HG03095 (cell line): ENCODE measurements at regions not wholly inside any gene's neighbourhood (a gene's known extent, or its start where the extent isn't known, plus 50 kb on each side); places are given as distances from the start of the nearest gene placed in this dataset.
"Not testable (repeated sequence)": the region's sequence is repeated elsewhere in the genome, so short reads cannot be mapped to it uniquely, and the experiment has no call there.

ENCODE experiments used
- ATAC-seq: cut with Tn5 transposase; IDR thresholded peaks from one replicate; pipeline ENCODE4 v1.9.1; 2021; ENCODE audit warnings: moderate library complexity; ENCODE audit not compliant: unreplicated experiment

DNA sequence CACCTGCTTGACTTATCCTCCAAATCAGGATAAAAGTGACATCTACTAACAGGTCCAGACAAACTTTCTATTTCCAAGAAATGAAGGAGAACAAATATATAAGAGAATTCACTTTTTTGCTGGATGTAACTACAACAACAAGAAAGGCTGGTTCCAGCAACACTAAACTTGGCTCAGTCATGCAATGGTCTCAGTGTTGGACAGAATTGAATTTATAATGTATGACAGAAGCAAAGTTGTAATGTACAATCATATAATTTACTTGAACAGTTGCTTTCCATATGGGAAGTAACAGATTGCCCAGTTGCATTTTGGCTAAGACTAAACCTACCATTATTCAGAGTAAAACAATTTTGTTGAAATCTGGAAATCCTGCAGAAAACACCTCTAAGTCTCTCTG lies 183.3 kb upstream of the INTU start:
- no peak for ATAC-seq

DNA sequence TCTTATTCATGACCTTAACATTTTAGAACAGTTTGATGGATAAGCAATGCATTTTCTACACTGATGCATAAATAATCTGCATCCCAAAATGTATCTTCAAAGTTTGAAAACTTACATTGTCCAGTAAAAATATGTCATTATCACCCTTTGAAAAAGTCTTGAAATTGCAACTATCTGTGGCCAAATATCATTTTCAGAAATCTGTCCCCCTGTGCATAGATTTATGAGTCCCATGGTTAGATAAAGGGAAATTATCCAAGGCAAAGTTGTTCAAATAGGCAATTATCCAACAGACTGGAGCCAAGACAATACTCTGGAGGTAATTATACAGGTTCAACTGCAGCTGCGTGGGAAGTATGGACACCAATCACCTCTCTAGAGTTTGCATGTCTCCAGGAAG lies 182.5 kb upstream of the INTU start:
- ATAC-seq: no peak

DNA sequence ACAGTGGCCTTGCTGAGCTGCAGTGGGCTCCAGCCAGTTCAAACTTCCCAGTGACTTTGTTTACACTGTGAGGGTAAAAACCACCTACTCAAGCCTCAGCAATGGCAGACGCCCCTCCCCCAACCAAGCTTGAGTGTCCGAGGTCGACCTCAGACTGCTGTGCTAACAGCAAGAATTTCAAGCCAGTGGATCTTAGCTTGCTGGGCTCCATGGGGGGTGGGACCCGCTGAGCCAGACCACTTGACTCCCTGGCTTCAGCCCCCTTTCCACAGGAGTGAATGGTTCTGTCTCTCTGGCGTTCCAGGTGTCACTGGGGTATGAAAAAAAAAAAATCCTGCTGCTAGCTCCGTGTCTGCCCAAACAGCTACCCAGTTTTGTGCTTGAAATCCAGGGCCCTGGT lies 168.9 kb upstream of the INTU start:
- ATAC-seq: no peak

DNA sequence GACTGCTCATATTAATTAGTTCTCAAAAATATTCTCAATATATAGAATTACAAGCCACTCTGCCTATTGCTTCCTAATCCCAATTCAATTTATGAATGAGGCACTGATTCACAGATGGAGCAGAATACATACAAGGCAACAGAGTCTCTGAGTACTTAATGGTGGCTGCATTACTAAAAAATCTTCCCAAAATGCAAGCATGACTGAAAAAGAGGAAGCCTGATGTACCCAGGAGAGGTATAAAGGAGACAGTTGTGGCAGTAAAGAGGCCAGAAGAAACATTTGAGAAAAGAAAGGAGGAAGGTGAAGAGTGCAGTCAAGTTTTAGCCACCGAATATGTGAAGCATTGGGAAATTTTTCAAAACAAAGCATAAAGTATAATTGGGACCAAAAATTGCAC lies 163.2 kb upstream of the INTU start:
- no peak for ATAC-seq

DNA sequence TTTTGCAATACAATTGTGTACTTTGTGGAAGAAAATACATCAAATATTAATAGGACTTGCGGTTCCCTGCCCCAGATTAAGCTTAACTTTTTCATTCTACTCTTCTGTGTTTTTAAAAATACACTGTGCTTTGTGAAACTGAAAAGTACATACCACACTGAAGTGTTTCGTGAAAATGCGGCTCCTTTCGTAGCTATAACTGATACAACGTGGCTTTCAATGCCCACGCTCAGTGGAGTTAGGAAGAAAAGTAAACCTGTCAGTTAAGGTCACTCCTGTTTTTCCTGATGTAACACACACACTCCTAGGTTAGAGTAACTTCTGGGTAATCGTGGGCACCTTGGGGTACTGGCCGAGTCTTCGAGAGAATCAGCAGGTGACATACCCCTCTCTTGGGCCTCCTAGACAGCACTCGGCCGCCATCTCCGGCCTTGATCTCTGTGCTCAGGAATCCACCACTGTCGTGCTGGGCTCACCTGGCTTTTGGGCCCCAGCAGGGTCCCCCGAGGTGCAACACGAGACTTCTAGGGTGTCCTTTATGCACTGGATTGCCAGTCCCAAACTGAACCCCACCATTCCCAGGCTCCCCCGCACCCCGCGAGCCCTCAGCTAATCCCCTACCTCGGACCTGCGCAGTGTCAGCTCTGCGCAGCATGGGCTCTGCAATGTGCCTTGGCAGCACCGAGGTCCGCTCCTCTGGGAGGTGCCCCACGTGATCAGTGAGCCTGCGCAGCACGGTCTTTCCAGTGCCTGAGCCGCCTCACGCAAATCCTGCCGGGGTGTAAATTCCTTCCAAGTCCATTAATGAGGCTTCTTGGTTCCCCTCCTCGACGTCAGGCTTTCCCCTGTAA lies 162.6 kb upstream of the INTU start:
- ATAC-seq: no peak

DNA sequence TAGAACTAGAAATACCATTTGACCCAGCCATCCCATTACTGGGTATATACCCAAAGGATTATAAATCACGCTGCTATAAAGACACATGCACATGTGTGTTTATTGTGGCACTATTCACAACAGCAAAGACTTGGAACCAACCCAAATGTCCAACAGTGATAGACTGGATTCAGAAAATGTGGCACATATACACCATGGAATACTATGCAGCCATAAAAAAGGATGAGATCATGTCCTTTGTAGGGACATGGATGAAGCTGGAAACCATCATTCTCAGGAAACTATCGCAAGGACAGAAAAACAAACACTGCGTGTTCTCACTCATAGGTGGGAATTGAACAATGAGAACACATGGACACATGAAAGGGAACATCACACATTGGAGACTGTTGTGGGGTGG lies 154.5 kb upstream of the INTU start:
- ATAC-seq: not testable (repeated sequence)

DNA sequence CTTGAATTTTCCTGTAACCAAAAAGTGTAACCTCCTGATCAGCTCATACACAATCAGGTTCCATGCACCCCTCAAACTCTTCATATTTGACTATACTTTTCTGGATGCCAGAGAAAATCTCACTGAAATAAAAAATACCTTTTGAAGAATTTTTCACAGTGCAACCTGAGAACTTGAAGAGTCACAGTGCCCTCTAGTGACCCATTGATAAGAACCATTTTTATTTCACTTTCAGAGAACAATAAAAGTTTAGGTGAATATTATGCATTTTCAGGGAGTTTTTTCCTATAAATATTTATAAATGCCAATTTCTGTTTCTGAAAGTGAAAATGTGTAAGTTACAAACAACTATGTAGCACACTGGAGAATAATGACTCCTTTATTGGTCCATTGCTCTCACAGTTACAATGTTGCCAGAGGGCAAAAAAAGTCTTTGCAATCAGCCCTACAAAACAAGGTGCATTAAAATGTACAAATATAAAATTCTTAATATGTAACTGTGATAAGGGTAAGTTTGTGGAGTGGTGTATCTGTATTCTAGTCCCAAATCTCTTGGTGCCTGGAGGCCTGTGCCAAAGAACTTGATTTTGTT lies 153.6 kb upstream of the INTU start:
- no peak for ATAC-seq

DNA sequence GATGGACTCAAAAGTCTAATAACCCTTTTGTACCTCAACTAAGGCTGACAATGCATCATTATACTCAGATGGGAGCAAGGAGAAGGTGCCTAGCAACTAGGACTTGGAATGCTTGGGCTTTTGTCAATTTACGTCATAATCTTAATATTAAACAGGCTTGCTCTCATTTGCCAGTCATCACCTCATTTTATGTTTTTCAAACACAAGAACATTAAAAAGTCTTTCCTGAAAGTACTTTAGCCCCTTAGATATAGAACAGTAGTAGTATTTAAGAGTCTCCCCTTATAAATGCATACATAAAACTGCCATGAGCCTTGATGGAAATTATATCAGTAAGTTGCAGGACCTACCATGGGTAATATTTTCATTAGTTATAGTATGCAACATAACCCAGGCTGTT lies 150.7 kb upstream of the INTU start:
- ATAC-seq: no peak

DNA sequence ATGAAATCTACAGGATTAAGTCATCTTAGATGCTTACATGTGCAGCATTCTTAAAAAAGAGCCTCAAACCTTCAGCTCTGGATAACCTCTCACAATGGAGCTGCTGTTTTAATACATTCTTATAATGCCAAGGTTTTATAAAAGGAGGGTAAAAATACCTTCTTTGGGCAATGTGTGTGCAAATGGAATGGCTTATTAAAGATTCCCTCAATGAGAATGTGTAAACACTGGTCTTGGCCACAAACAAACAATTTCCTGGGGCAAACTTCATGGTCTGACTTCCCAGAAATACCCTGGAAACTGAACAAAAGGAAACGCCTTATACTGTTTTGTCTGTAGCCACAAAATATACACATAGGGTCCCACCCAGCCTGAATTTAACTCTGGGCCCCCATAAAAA lies 148.6 kb upstream of the INTU start:
- no peak for ATAC-seq

DNA sequence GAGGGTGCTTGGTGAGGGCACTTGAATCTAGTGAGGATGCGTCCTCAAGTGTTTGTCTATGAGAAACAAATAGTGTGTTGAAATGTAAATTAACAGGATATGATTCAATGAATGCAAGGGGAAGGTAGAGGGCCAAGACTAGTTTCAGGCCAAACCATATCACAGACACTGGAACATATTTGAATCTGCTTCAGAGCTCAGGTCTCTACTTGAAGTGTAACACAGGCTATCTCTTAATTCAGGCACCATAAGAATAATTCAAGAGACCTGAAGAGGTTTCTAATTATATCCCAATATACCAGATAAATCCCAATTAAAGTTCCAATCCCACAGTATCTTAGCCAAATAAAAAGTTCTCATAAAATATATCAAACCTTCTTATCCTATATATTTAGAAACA lies 146.5 kb upstream of the INTU start:
- no peak for ATAC-seq

DNA sequence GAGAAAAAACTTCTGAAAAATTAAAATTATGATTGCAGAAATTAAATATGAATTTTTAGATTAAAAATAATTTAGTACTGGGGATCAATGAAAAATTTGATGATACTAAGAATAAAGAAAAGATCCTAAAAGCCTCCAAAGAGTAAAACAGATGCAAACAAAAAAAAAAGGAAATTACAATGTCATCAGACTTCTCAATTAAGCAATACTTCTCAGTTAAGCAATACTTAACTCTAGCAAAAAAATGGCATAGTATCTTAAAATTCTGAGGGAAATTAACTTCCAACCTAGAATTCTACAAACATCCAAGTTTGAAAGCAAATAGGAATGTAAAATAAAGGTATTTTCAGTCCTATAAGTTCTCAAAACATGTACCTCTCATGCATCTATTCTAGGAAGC lies 141.2 kb upstream of the INTU start:
- no peak for ATAC-seq

DNA sequence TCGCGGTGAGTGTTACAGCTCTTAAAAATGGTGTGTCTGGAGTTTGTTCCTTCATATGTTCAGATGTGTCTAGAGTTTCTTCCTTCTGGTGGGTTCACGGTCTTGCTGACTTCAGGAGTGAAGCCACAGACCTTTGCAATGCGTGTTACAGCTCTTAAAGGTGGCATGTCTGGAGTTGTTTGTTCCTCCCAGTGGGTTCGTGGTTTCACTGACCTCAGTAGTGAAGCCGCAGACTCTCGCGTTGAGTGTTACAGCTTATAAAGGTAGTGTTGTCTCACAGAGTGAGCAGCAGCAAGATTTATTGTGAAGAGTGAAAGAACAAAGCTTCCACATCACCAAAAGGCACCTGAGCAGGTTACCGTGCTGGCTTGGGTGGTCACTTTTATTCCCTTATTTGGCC lies 135.9 kb upstream of the INTU start:
- not testable (repeated sequence) for ATAC-seq

DNA sequence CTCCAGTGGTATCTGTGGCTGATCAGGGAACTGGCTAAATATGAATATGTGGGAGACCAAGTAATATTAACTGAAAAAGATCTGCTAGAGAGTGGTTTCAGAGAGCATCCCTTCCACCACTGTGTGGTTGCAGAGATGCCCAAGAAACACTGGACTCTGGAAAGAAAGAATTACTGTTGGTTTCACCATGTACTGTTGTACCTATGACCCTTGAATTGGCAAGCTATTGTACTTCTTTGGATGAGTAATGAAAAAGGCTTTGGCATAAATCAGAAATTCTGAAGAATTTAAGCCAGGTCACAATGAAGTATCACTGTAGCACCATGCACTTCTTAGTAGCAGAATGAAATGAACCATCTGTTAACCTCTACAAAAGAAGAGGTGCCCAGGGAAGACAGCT lies 134.4 kb upstream of the INTU start:
- ATAC-seq: no peak

DNA sequence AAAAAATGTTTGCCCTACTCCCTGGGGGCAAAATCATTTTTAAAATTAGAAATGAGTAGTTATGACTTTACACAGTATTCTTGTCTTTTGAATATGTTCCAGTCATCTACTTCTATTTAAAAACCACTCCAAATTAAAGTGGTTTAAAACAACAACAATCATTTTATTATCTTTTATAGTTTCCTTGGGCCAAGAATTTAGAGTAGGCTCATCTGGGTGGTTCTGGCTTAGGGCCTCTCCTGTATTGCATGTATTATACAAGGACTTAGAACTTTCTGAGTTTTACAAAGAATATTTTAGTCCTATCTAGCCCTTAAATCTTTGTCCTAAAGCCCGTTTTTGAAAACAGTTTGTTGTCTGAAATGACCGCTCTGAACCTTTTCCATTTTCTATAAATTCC lies 132.5 kb upstream of the INTU start:
- ATAC-seq: no peak

DNA sequence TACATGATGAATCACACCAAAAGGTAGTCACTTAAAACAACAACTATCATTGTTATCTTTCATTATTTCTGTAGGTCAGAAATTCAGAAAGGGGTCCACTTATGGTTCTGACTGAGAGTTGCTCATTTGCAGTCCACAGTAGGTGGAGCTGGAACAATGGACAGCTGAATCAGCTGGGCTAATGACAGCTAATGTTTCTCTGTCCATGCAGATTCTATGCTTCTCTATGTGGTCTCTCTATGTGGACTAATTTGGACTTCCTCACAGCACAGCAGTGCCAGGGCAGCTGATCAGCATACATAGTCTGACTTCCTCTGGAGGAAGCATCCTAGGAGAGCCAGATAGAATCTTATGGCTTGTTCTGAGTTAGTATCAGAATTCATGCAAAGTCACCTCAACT lies 131.7 kb upstream of the INTU start:
- ATAC-seq: no peak

DNA sequence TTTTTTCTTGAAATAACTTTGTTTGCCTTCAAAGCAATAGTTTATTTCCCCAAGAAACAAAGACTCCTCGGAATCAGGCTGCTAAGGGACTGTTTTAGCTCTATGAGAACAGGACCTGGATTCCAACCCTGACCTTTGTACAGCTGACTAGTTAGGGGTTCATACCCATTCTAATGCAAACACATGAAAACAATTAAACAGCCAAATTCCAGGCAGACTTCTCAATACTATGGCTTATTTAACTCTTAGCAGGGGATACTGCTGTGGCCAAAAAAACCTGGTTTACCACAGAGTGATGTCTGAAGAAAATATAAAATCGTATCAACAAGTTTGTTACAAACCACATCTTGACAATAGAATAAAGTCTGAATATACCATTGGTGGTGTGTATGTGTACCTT lies 129.6 kb upstream of the INTU start:
- ATAC-seq: no peak

DNA sequence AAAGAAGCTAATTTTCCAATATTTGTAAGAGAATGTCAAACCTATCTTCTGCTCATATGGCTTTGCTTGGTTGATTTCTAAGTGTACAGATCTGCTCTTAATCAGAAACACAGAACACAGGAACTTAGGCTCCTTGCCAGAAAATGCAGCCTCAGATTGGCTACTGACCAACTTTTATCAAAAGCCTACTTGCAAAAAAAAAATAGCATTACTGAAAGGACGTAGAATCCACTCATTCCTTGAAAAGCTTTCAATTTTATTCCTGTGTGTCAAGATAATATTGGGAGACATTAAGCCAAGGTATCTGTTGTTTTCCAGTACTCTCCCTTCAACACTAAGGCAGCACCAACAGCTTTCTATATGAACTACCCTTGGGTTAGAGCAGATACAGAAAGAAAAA lies 127.6 kb upstream of the INTU start:
- no peak for ATAC-seq

DNA sequence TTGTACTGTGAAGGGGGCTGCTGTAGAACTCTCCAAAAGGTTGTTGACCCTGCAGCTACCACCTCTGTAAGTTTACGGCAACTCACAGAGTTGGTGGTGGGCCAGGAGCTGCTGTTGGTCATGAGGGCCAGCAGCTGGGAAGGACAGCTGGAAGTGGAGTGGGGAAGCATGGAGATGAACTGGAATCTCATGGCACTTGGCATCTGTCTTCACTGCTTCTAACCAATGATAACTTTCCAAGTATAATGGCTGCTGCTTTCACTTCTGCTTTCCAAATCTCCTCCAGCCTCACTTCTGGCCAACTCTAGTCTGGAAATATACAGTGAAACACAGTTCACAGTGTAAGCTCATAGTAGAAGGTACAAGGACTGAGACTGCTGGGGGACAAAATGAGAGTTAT lies 126.5 kb upstream of the INTU start:
- ATAC-seq: no peak

DNA sequence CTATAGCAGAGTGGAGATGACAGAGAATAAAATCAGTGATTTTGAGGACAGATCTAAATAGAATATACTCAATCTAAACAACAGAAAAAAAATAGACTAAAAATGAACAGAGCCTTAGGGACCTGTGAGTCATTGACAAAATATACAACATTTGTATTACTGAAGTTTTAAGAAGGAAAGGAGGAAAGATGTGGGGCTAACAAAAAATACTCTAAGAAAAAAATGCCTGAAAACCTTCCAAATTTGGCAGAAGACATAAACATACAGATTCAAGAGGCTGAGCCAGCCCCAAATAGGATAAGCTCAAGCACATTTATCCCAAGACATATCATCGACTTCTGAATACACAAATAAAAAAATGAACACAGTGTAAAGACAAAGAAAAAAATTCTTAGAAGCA lies 123.6 kb upstream of the INTU start:
- no peak for ATAC-seq

DNA sequence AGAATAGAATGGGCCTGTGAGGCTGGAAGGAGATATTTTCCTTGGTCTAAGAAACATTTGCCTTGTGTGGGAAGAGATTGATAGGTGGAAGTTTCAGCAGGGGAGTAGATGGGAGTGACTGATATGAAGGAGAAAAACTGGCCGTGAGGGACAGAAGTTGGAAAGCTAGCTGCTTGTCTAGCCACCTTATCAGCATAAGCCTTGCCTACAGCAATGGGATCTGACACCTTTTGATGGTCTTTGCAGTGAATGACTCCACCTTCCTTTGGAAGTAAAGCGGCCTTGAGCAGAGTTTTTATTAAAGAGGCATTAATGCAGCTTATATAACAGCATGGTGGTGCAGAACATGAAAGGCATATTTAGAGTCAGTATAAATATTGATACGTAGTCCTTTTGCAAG lies 120.1 kb upstream of the INTU start:
- not testable (repeated sequence) for ATAC-seq

DNA sequence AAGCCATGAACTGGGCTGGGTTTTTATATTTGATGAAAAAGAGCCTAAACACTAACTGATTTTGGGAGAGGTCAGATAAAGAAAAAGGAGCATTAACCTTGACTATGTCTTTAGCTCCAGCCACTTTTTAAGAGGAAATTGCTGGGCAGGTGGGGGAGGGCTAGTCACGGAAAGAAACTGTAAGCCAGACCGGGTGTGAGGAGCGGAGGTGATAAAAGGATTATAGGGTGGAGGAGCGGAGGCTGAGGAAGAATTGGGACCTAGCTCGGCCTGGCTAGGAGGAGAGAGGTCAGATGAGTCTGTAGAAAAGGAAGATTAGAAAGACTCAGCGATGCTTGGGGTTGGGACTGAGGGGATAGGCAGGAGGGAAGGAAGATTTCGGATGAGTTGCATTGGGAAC lies 117.5 kb upstream of the INTU start:
- ATAC-seq: not testable (repeated sequence)

DNA sequence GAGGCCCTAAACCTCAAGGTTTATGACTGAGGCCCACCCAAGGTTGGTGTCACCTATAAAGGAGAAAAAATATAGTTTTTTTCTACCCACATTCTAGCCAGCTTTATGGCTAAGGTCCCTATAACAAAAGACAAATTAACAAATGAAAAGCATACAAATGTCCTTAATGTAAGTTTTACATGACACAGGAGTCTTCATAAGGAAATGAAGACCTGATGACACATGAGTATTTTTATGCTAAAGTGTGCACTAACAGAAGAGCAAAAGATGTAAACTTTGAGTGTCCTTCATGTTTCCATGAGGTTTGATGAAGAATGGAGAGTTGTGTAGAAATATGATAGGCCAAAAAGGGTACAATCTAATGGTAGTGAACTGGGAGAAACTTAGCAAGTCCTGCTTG lies 114.7 kb upstream of the INTU start:
- ATAC-seq: no peak

DNA sequence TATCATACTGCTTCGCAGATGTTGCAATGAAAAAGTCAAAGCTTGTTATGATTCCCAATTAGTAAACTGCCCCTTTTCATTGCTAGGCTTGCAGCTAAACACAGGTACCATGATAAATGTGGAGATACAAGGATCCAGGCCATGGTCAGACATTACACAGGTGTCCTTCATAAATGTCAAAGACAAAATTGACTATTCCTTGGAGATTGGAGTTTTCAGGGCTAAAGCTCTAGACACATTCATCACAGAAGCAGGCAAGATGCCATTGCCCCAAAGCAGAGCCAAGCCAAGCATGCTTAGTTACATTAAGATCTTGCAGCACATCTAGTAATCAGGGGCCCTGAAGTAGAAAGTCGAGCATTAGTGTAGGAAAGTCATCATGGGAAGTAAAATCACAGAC lies 111.3 kb upstream of the INTU start:
- no peak for ATAC-seq
